ENCODE measurements at regions not wholly inside any gene's neighbourhood (a gene's known extent, or its start where the extent isn't known, plus 50 kb on each side); places are given as distances from the start of the nearest gene placed in this dataset.
"Not testable (repeated sequence)": the region's sequence is repeated elsewhere in the genome, so short reads cannot be mapped to it uniquely, and the experiment has no call there.

DNA sequence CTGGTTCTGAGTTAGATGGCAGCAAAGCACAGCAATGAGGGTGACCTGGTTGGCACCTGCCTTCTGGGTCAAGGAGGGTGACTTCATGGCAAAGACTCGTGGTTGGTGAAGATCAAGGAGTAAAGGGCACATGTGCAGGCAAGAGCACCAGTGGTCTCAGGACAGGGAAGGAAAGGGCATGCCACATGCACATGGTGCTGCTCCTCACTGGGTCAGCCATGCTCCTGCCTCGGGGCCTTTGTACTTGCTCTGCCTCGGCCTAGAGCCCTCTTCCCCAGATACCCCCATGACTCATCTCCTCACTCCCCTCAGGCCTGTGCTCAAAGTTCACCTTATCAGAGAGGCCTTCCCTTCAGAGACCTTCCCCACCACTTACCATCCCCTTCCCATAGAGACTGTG is 106.7 kb upstream of the KDM7A start:
- H3K36me3 ChIP-seq (ENCODE audit: insufficient read depth, low read length): no peaks in the 10 kb centered on the region
- H3K27me3 ChIP-seq (ENCODE audit: insufficient read depth, low read length): no peaks in the 10 kb centered on the region
- Mint-ChIP-seq H3K27me3 (peaks cover 0 to 3% of the 10 kb centered on the region in 2 donors), H3K4me3 (no peak overlapping the region), H3K36me3 (no peaks in the 10 kb centered on the region), H3K27ac (no peak overlapping the region), H3K4me1 (no peaks in the 10 kb centered on the region), H3K9me3 (peaks cover 0 to 2% (median 0%) of the 10 kb centered on the region in 8 donors)
- no peak for DNase-seq
- POLR2A ChIA-PET (ENCODE audit: partially characterized antibody): no interaction called here
- intact Hi-C loops (cut with micrococcal nuclease): no loop called here
- CTCF ChIA-PET (ENCODE audit: partially characterized antibody): no interaction called here
- no peaks in the 10 kb centered on the region for H3K4me1 ChIP-seq (ENCODE audit: insufficient read depth, low read length)
- no peaks in the 10 kb centered on the region for H3K9me3 ChIP-seq (ENCODE audit: control insufficient read depth in 1 of 2, low read length in 2 of 2)
- H3K4me3 ChIP-seq (ENCODE audit: low read length in 2 of 2): no peak overlapping the region
- H3K27ac ChIP-seq (ENCODE audit: low read depth, low read length): no peak overlapping the region

DNA sequence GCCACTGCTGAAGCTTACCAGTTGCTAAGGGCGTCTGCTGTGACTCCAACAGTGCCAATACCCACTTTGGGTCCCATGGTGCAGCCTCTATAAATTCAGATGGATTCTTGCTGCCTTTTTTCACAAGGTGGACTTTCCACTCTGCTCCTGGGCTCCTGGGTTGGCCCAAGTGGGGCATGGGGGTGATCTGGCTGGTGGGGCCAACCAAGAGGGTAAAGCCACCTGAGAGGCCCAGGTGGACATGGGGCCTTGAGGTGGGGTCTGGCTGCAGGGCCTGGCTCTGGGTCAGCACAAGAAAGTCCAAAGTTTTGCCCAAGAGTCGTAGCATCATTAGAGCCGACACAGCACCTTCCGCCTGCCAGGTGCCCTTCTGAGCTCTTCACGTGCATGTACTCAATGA is 105.2 kb upstream of the KDM7A start:
- Mint-ChIP-seq H3K27me3 (peaks cover 0 to 3% of the 10 kb centered on the region in 2 donors), H3K4me3 (no peak overlapping the region), H3K9me3 (peaks cover 0 to 2% (median 0%) of the 10 kb centered on the region in 8 donors), H3K27ac (no peak overlapping the region), H3K36me3 (no peaks in the 10 kb centered on the region), H3K4me1 (no peaks in the 10 kb centered on the region)
- intact Hi-C loops (cut with micrococcal nuclease): no loop called here
- ChIA-PET POLR2A (ENCODE audit: partially characterized antibody) (no interaction called here), CTCF (ENCODE audit: partially characterized antibody) (interaction anchor here (0.7 kb wide), 1 partner anchor 23 kb away, joined by 5 read pairs; no protein-coding TSS in a partner anchor)
- Histone ChIP-seq H3K36me3 (ENCODE audit: insufficient read depth, low read length) (no peaks in the 10 kb centered on the region), H3K4me1 (ENCODE audit: insufficient read depth, low read length) (no peaks in the 10 kb centered on the region), H3K27me3 (ENCODE audit: insufficient read depth, low read length) (no peaks in the 10 kb centered on the region), H3K9me3 (ENCODE audit: control insufficient read depth in 1 of 2, low read length in 2 of 2) (no peaks in the 10 kb centered on the region), H3K4me3 (ENCODE audit: low read length in 2 of 2) (no peak overlapping the region), H3K27ac (ENCODE audit: low read depth, low read length) (no peak overlapping the region)
- no peak for DNase-seq

DNA sequence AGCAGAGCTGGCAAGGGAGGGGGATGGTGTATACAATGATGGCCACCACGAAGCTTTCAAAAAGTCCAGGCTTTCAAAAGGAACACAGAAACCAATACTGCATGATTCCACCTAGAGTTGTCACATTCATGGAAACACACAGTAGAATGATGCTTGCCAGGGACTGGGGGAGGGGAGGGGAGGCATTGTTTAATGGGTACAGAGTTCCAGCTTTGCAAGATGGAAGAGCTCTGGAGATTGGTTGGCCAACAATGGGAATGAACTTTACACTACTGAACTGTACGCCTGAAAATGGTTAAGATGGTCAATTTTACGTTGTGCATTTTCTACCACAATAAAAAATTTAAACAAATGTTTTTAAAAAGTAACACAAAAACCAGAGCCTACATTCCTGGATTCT is 104.5 kb upstream of the KDM7A start:
- no peaks in the 10 kb centered on the region for H3K4me1 ChIP-seq (ENCODE audit: insufficient read depth, low read length)
- ChIA-PET CTCF (ENCODE audit: partially characterized antibody) (interaction anchor here (0.7 kb wide), 1 partner anchor 24 kb away, joined by 5 read pairs; no protein-coding TSS in a partner anchor), POLR2A (ENCODE audit: partially characterized antibody) (interaction anchor here (1.0 kb wide), 1 partner anchor 18 kb away, joined by 3 read pairs; no protein-coding TSS in a partner anchor)
- no peak overlapping the region for H3K27ac ChIP-seq (ENCODE audit: low read depth, low read length)
- H3K36me3 Mint-ChIP-seq: no peaks in the 10 kb centered on the region
- H3K9me3 Mint-ChIP-seq: peaks cover 0 to 2% (median 0%) of the 10 kb centered on the region in 8 donors
- H3K4me3 ChIP-seq (ENCODE audit: low read length in 2 of 2): no peak overlapping the region
- H3K9me3 ChIP-seq (ENCODE audit: control insufficient read depth in 1 of 2, low read length in 2 of 2): no peaks in the 10 kb centered on the region
- H3K27me3 ChIP-seq (ENCODE audit: insufficient read depth, low read length): no peaks in the 10 kb centered on the region
- H3K36me3 ChIP-seq (ENCODE audit: insufficient read depth, low read length): no peaks in the 10 kb centered on the region
- H3K27me3 Mint-ChIP-seq: peaks cover 0 to 3% of the 10 kb centered on the region in 2 donors
- no peak overlapping the region for H3K4me3 Mint-ChIP-seq
- intact Hi-C loops (cut with micrococcal nuclease): no loop called here
- H3K27ac Mint-ChIP-seq: no peak overlapping the region
- no peaks in the 10 kb centered on the region for H3K4me1 Mint-ChIP-seq
- no peak for DNase-seq

DNA sequence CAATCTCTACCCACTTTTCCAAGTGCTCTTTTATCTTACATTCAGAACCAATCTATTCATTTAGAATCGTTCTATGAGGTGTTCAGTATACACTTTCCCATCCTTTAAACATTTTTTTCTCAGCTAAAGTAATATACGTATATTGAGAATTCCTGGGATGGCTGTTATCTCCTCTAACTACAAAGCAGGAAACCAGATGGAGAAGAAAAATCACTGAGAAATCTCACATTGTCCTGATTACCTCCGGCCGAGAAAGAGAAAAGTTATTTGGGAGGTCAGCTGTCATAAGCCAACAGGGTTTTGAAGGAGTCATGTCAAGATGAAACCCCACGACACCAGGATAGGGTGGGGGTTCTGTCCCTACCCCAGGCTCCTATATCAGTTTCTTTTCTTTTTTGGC is 99.2 kb upstream of the KDM7A start:
- Mint-ChIP-seq H3K4me3 (no peak overlapping the region), H3K27me3 (peaks cover 0 to 3% of the 10 kb centered on the region in 2 donors), H3K36me3 (no peaks in the 10 kb centered on the region), H3K27ac (no peak overlapping the region), H3K4me1 (no peaks in the 10 kb centered on the region), H3K9me3 (peaks cover 0 to 2% (median 0%) of the 10 kb centered on the region in 8 donors)
- no peak for DNase-seq
- H3K4me3 ChIP-seq (ENCODE audit: low read length in 2 of 2): no peak overlapping the region
- H3K4me1 ChIP-seq (ENCODE audit: insufficient read depth, low read length): no peaks in the 10 kb centered on the region
- no peaks in the 10 kb centered on the region for H3K9me3 ChIP-seq (ENCODE audit: control insufficient read depth in 1 of 2, low read length in 2 of 2)
- H3K27ac ChIP-seq (ENCODE audit: low read depth, low read length): no peak overlapping the region
- ChIA-PET POLR2A (ENCODE audit: partially characterized antibody) (interaction anchor here (1.3 to 1.4 kb wide), 2 partner anchors 99 to 100 kb away, joined by 3 read pairs; partner anchors contain the start of gene KDM7A), CTCF (ENCODE audit: partially characterized antibody) (no interaction called here)
- H3K27me3 ChIP-seq (ENCODE audit: insufficient read depth, low read length): no peaks in the 10 kb centered on the region
- intact Hi-C loops (cut with micrococcal nuclease): no loop called here
- H3K36me3 ChIP-seq (ENCODE audit: insufficient read depth, low read length): no peaks in the 10 kb centered on the region

DNA sequence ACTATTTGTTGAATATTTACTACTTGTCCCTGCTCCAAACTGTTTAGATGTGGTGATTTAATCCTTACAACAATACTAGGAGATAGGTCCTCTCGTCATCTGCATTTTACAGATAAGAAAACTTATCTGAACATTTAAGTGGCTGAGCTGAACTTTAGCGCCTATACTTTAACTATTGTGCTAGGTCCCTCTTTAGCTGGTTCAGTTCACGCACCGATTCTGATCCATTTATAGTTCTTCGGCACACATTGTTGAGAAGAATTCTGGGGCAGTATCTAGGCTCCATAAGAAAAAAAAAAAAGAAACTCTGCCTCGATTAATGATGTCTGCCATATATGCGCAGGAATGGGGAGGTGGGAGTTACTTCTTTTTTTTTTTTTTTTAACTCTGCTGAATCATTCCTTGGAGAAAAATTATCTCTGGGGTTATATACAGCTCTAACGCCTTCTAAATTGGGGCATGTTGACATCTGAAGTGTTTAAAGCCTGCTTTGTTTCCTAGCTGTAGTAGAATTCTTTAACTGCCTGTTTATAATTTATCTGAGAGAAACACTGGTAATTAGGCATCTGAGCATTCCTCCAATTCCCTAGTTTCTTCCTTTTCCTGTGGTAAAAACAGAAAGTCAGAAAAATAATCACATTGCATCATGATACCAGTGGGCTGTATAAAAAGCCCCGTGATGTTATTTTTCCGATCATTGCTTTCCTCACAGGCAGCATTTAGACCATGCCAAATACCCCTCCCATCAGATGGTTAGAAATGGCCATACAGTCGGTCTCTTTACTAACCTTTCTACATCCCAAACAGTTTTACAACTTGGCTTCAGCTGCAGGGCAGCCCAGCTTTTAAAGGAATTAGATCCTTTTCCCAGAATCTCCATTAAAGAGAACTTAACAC is 98.5 kb upstream of the KDM7A start:
- CTCF ChIA-PET (ENCODE audit: partially characterized antibody): interaction anchor here (0.7 to 1.4 kb wide), 4 partner anchors 9 to 176 kb away, joined by 3 to 6 read pairs (median 4); no protein-coding TSS in a partner anchor
- no peak overlapping the region for H3K27ac Mint-ChIP-seq

DNA sequence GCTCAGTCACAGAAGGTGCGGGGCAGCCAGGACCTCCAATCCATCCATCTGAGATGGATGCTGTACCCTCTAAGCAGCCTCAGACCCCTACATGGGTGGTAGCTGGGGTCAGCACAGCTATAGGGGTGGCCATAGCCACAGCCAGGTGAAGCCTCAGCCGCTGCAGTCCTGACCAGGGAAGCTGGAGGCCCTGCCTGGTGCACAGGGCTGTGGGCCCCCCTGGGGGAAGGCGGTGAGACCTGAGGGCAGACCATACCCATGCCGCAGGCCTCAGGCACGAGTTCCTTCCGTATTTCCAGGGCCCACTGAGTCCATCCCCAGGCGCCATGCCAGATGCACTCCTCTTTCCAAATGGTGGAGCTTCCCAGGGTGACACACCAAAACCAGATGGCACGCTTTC is 96.6 kb upstream of the KDM7A start:
- ChIA-PET CTCF (ENCODE audit: partially characterized antibody) (no interaction called here), POLR2A (ENCODE audit: partially characterized antibody) (interaction anchor here (1.4 kb wide), 1 partner anchor 10 kb away, joined by 4 read pairs; no protein-coding TSS in a partner anchor)
- Mint-ChIP-seq H3K36me3 (no peaks in the 10 kb centered on the region), H3K9me3 (peaks cover 0 to 2% (median 0%) of the 10 kb centered on the region in 8 donors), H3K27ac (no peak overlapping the region), H3K4me3 (no peak overlapping the region), H3K4me1 (peaks cover 5 to 8% (median 7%) of the 10 kb centered on the region in 4 donors), H3K27me3 (no peaks in the 10 kb centered on the region)
- H3K27me3 ChIP-seq (ENCODE audit: insufficient read depth, low read length): no peaks in the 10 kb centered on the region
- no peak for DNase-seq
- no peak overlapping the region for H3K4me3 ChIP-seq (ENCODE audit: low read length in 2 of 2)
- H3K9me3 ChIP-seq (ENCODE audit: control insufficient read depth in 1 of 2, low read length in 2 of 2): no peaks in the 10 kb centered on the region
- no peaks in the 10 kb centered on the region for H3K36me3 ChIP-seq (ENCODE audit: insufficient read depth, low read length)
- H3K4me1 ChIP-seq (ENCODE audit: insufficient read depth, low read length): no peaks in the 10 kb centered on the region
- intact Hi-C loops (cut with micrococcal nuclease): no loop called here
- no peak overlapping the region for H3K27ac ChIP-seq (ENCODE audit: low read depth, low read length)

More for the DNA sequence above, 98.5 kb upstream of the KDM7A start:
- no peak overlapping the region for H3K27ac ChIP-seq (ENCODE audit: low read depth, low read length)
- no peaks in the 10 kb centered on the region for H3K27me3 Mint-ChIP-seq
- no peaks in the 10 kb centered on the region for H3K4me1 Mint-ChIP-seq
- no peaks in the 10 kb centered on the region for H3K27me3 ChIP-seq (ENCODE audit: insufficient read depth, low read length)
- no peaks in the 10 kb centered on the region for H3K36me3 ChIP-seq (ENCODE audit: insufficient read depth, low read length)
- intact Hi-C loops (cut with micrococcal nuclease): no loop called here
- POLR2A ChIA-PET (ENCODE audit: partially characterized antibody): interaction anchor here (0.6 to 1.4 kb wide), 5 partner anchors 11 to 237 kb away, joined by 3 to 4 read pairs (median 3); partner anchors contain the start of gene KDM7A
- H3K36me3 Mint-ChIP-seq: no peaks in the 10 kb centered on the region
- H3K4me1 ChIP-seq (ENCODE audit: insufficient read depth, low read length): no peaks in the 10 kb centered on the region
- no peaks in the 10 kb centered on the region for H3K9me3 ChIP-seq (ENCODE audit: control insufficient read depth in 1 of 2, low read length in 2 of 2)
- H3K4me3 Mint-ChIP-seq: no peak overlapping the region
- DNase-seq: no peak
- H3K4me3 ChIP-seq (ENCODE audit: low read length in 2 of 2): no peak overlapping the region
- no peaks in the 10 kb centered on the region for H3K9me3 Mint-ChIP-seq

DNA sequence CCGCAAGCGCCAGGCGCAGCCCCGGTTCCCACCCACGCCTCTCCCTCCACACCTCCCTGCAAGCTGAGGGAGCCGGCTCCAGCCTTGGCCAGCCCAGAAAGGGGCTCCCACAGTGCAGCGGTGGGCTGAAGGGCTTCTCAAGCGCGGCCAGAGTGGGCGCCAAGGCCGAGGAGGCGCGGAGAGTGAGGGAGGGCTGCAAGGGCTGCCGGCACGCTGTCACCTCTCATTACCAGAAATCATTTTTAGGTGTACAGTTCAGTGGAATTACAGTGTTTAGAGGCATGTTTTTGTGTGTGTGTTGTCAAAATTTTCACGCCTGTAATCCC is 94.8 kb upstream of the KDM7A start:
- H3K27me3 Mint-ChIP-seq; H3K36me3 ChIP-seq (ENCODE audit: insufficient read depth, low read length); intact Hi-C loops (cut with micrococcal nuclease); H3K27ac ChIP-seq (ENCODE audit: low read depth, low read length); H3K27ac Mint-ChIP-seq; H3K27me3 ChIP-seq (ENCODE audit: insufficient read depth, low read length); H3K9me3 Mint-ChIP-seq; H3K36me3 Mint-ChIP-seq; POLR2A ChIA-PET (ENCODE audit: partially characterized antibody); H3K4me3 ChIP-seq (ENCODE audit: low read length in 2 of 2); H3K9me3 ChIP-seq (ENCODE audit: control insufficient read depth in 1 of 2, low read length in 2 of 2); H3K4me3 Mint-ChIP-seq; DNase-seq; H3K4me1 ChIP-seq (ENCODE audit: insufficient read depth, low read length); CTCF ChIA-PET (ENCODE audit: partially characterized antibody): not testable (repeated sequence)
- H3K4me1 Mint-ChIP-seq: peaks cover 9 to 22% (median 13%) of the 10 kb centered on the region in 4 donors

All from CD4-positive, alpha-beta memory T cell (primary cell).